Activated gamma-delta T cell (primary cell): ENCODE measurements at regions not wholly inside any gene's neighbourhood (a gene's known extent, or its start where the extent isn't known, plus 50 kb on each side); places are given as distances from the start of the nearest gene placed in this dataset.
"Not testable (repeated sequence)": the region's sequence is repeated elsewhere in the genome, so short reads cannot be mapped to it uniquely, and the experiment has no call there.

Source experiments
- DNase-seq: peaks from one replicate; lab custom pipeline; 2025; lab: John Stamatoyannopoulos, UW

- DNase-seq: no peak
These were observed 57.1 kb downstream of the ADCYAP1 start for GRCh38 chr18:961644-962355.

DNA sequence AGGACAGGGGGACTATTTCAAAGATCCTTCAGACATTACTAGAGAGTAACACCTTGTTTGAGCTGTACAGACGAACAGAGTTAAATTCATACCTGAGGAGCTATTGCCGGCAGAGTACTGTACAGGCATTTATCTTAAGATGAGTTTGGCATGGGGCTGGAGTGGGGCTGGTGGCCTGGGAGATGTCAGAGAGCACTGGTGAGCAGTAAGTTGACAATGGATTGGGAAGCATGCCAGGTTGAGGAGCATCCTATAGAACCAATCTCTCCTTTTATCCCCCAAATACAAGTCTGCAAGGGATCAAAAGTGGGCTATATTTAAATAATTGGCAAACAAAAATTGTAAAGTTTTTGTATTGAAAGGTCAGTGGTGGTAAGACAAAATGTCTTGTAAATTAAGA is 58.6 kb downstream of the ADCYAP1 start:
- no peak for DNase-seq

- no peak for DNase-seq
These were observed 61.5 kb downstream of the ADCYAP1 start for GRCh38 chr18:965921-966758.

DNA sequence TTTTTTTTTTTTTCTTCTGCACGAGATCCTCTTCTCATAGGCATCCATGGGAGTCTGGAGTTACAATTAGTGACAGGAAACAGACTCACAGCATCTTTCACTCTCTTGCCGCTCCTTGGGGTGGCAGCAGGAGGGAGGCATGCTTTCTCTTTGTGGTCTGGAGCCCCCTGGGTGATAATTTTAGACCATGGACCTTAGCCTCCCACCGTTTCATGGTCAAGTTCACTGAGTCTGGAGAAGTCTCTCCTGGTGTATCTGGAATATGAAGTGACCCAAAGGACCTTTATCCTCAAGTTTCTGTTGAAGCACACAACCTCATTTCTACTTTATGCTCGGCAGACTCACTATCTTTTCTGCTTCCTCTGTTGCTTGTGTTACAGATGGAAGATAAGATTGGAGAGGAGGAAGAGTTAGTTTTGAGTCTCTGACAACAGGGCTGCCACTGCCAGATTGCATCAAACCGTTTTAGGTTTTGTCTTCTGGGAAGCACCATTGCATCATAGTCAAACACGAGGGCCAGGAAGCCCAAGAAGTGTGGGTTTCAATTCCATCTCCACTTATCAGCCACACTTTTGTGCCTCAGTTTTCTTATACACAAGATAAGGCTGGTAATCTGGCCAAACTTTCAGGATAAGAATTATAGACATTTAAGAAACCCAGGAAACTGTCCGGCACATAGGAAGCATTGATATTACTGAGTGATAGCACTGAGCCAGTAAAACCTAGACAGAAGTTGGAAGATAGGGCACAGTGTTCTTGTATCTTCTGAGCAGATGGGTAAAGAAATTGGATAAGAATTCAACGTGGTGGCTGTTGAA is 62.3 kb downstream of the ADCYAP1 start:
- DNase-seq: no peak

DNA sequence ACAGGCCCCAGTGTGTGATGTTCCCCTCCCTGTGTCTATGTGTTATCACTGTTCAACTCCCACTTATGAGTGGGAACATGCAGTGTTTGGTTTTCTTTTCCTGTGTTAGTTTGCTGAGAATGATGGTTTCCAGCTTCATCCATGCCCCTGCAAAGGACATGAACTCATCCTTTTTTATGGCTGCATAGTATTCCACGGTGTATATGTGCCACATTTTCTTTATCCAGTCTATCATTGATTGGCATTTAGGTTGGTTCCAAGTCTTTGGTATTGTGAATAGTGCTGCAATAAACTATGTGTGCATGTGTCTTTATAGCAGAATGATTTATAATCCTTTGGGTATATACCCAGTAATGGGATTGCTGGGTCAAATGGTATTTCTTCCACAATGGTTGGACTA is 64.2 kb downstream of the ADCYAP1 start:
- DNase-seq: not testable (repeated sequence)

- DNase-seq: not testable (repeated sequence)
These were observed 64.6 kb downstream of the ADCYAP1 start for GRCh38 chr18:969311-969710.

GRCh38 chr18:974606-975005 is 69.9 kb downstream of the ADCYAP1 start:
- not testable (repeated sequence) for DNase-seq

GRCh38 chr18:976393-977128 is 71.9 kb downstream of the ADCYAP1 start:
- DNase-seq: not testable (repeated sequence)

- not testable (repeated sequence) for DNase-seq
These were observed 72.7 kb downstream of the ADCYAP1 start for GRCh38 chr18:977327-977726.

- not testable (repeated sequence) for DNase-seq
These were observed 73.1 kb downstream of the ADCYAP1 start for GRCh38 chr18:977732-978131.

- DNase-seq: no peak
These were observed 75.9 kb downstream of the ADCYAP1 start for GRCh38 chr18:980586-980985.

GRCh38 chr18:984004-984403 is 79.3 kb downstream of the ADCYAP1 start:
- DNase-seq: no peak

DNA sequence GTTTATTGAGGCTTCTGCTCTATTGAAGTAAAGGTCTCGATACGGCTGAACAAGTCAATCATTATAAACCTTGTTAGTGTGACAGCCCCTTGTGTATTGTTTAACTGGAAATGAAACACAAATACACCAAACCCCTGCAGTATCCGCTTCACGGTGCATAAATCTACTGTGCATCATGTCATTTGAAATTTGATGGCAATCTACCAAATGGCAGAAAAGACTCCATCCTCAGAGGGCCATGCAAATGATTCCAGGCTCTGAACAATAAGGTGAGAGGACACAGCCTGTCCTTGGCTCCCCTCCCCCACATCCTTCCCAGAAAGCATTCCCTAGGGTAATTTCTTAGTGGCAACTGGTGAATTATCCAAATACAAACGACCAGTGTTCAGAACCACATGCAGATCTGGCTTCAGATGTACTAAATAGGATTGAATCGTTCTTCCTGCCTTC is 80.6 kb downstream of the ADCYAP1 start:
- no peak for DNase-seq

DNA sequence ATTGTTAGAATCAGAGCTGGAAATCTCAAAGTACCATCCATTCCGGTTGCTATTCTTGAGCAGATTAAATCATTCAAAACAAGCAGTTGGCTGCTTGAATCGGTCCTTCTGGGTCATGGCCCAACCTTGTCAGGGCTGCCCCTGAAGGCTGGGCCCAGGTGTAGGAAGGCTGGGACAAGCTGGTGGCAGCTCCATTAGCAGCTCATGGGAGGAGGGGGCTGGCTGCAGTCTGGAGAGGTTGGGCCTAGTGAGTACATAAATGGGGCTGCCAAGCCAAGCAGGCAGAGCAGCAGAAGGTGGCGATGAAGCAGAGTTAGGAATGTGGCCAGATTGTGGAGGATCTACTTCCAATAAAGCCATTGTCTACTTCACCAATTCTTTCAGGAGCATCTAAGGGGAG is 81.4 kb downstream of the ADCYAP1 start:
- no peak for DNase-seq

DNA sequence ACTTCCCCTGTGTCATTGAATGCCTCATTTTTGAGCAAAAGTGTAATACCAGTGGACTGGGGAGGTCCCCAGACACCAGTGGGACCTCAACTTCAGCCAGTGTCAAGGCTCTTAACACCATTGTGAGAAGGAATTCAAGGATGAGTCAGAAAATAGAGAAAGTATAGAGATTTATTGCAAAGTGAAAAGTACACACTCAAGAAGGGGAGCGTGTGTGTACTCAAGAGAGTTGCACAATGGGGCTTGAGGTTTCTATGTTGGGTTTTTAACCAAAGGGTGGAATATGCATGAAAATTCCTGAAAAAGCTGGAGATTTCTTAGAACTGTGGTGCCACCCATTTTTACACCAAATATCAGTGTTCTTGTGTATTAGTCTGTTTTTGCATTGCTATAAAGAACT is 81.9 kb downstream of the ADCYAP1 start:
- DNase-seq: no peak

- DNase-seq: no peak
These were observed 82.9 kb downstream of the ADCYAP1 start for GRCh38 chr18:987325-988186.

DNA sequence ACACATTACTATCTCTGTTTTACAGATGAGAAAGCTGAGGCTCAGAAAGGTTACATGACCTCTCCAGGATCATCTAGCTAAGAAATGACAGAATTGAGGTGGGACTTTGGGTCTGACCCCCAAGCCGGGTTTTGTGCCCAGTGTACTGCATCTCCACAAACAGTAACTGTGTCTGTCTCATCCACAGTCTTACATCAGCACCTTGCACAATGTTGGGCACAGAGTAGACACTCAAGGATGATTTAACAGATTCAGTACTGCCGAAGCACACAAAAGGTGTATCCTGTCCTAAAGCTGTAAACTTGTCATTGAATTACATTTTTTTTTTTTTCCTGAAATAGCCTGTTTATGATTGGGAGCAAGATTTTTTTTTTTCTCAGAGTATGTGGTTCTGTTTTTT is 84.8 kb downstream of the ADCYAP1 start:
- DNase-seq: no peak

- DNase-seq: no peak
These were observed 85.5 kb downstream of the ADCYAP1 start for GRCh38 chr18:990197-990596.

GRCh38 chr18:991441-991840 is 86.8 kb downstream of the ADCYAP1 start:
- no peak for DNase-seq

DNA sequence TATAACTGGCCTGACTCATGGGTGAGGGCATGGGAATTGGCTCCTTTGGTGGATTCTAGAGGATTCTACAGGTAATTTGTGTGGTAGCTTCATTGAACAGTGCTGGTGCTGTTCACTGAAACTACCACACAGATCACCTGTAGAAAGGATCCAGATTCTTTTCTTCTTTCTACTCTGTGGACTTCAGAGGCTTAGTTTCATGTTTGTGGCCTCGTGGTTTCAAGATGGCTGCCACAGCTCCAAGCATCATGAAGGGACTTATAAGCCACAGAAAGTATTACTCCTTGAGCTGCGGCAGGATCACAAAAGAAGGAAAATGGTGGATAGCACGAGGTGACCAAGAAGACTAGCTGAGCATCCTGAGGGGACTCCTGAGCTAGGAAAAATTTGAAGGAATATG is 88.9 kb downstream of the ADCYAP1 start:
- DNase-seq: no peak

- DNase-seq: no peak
These were observed 91.0 kb downstream of the ADCYAP1 start for GRCh38 chr18:995629-996028.
